HEK293 (cell line): ENCODE measurements at regions not wholly inside any gene's neighbourhood (a gene's known extent, or its start where the extent isn't known, plus 50 kb on each side); places are given as distances from the start of the nearest gene placed in this dataset.

ENCODE experiments used
- CTCF ChIA-PET: fragments of 350-600 bp; formaldehyde crosslinking; extraction: SDS; loops from one replicate; lab custom pipeline; 2021; ENCODE audit warnings: antibody characterized with exemption; lab: Yijun Ruan, JAX
- POLR2A ChIA-PET: fragments of 300-600 bp; formaldehyde crosslinking; extraction: SDS; loops from one replicate; lab custom pipeline; 2020; ENCODE audit warnings: antibody characterized with exemption, inconsistent platforms; lab: Yijun Ruan, JAX
- H3K27ac ChIP-seq: fragments of 200-500 bp; sonication (Bioruptor generic); 2 replicates; pipeline ENCODE4 v1.5.1; 2014; ENCODE audit warnings: low read depth, low read length, control low read depth, inconsistent platforms; ENCODE audit errors: extremely low read depth
- H3K36me3 ChIP-seq, 2 experiments: fragments of 200-500 bp in 1 of 2; sonication (Bioruptor generic) in 1 of 2; 1 replicate in 1 of 2; 2 replicates in 1 of 2; pipeline ENCODE4 v1.5.1; 2014 to 2017; ENCODE audit warnings: inconsistent platforms in 2 of 2, low read length in 2 of 2; ENCODE audit not compliant: control insufficient read depth in 2 of 2, insufficient read depth in 1 of 2
- H3K4me1 ChIP-seq: fragments of 200-500 bp; sonication (Bioruptor generic); 2 replicates; pipeline ENCODE4 v1.5.1; 2014; ENCODE audit warnings: mild to moderate bottlenecking, low read length, inconsistent platforms; ENCODE audit not compliant: control insufficient read depth, insufficient read depth
- H3K4me3 ChIP-seq: 2 replicates; pipeline ENCODE4 v1.5.1; 2011; ENCODE audit warnings: low read depth, mild to moderate bottlenecking, control low read depth, low read length, moderate library complexity
- H3K9me3 ChIP-seq: fragments of 200-500 bp; sonication (Bioruptor generic); 2 replicates; pipeline ENCODE4 v1.5.1; 2014; ENCODE audit warnings: low read depth, low read length, inconsistent platforms; ENCODE audit not compliant: control insufficient read depth, insufficient read depth
- ATF2 ChIP-seq: fragments of 450-650 bp; formaldehyde crosslinking; IDR thresholded peaks from 2 replicates; pipeline ENCODE4 v1.5.1; 2016; ENCODE audit warnings: missing biosample characterization, missing genetic modification characterization, low read depth
- BCL11B ChIP-seq: fragments of 450-650 bp; formaldehyde crosslinking; IDR thresholded peaks from 2 replicates; pipeline ENCODE4 v1.5.1; 2016; ENCODE audit warnings: low read depth, missing biosample characterization, missing genetic modification characterization
- FEZF1 ChIP-seq: fragments of 450-650 bp; formaldehyde crosslinking; IDR thresholded peaks from 2 replicates; pipeline ENCODE4 v1.5.1; 2016; ENCODE audit warnings: missing biosample characterization, missing genetic modification characterization
- HOXC10 ChIP-seq: sonication (generic); formaldehyde crosslinking; IDR thresholded peaks from 2 replicates; pipeline ENCODE4 v1.8.1; 2023; ENCODE audit warnings: mild to moderate bottlenecking, missing genetic modification reagents
- HOXD13 ChIP-seq: sonication (generic); formaldehyde crosslinking; IDR thresholded peaks from 2 replicates; pipeline ENCODE4 v1.8.0; 2022; ENCODE audit warnings: missing genetic modification reagents, borderline replicate concordance
- IKZF3 ChIP-seq: fragments of 450-650 bp; IDR thresholded peaks from 2 replicates; pipeline ENCODE4 v1.5.0; 2018; ENCODE audit warnings: missing biosample characterization, mild to moderate bottlenecking, missing genetic modification characterization, moderate library complexity
- KLF10 ChIP-seq: fragments of 450-650 bp; IDR thresholded peaks from 2 replicates; pipeline ENCODE4 v1.5.1; 2018; ENCODE audit warnings: missing biosample characterization, mild to moderate bottlenecking, missing genetic modification characterization
- KLF16 ChIP-seq: fragments of 450-650 bp; formaldehyde crosslinking; IDR thresholded peaks from 2 replicates; pipeline ENCODE4 v1.5.1; 2017; ENCODE audit warnings: missing biosample characterization, missing genetic modification characterization
- KLF8 ChIP-seq: fragments of 450-650 bp; formaldehyde crosslinking; IDR thresholded peaks from 2 replicates; pipeline ENCODE4 v1.5.1; 2016; ENCODE audit warnings: missing biosample characterization, missing genetic modification characterization
- KLF9 ChIP-seq: fragments of 450-650 bp; formaldehyde crosslinking; IDR thresholded peaks from 2 replicates; pipeline ENCODE4 v1.5.1; 2016; ENCODE audit warnings: missing biosample characterization, missing genetic modification characterization, low read depth
- REPIN1 ChIP-seq: fragments of 450-650 bp; formaldehyde crosslinking; IDR thresholded peaks from 2 replicates; pipeline ENCODE4 v1.5.1; 2017; ENCODE audit warnings: missing biosample characterization, missing genetic modification characterization, low read depth
- SCRT1 ChIP-seq: fragments of 450-650 bp; formaldehyde crosslinking; IDR thresholded peaks from 2 replicates; pipeline ENCODE4 v1.5.1; 2016; ENCODE audit warnings: missing biosample characterization, missing genetic modification characterization, borderline replicate concordance
- SP7 ChIP-seq: fragments of 450-650 bp; formaldehyde crosslinking; IDR thresholded peaks from 2 replicates; pipeline ENCODE4 v1.5.1; 2016; ENCODE audit warnings: missing biosample characterization, missing genetic modification characterization
- ZBTB44 ChIP-seq: fragments of 450-650 bp; IDR thresholded peaks from 2 replicates; pipeline ENCODE4 v1.5.1; 2018; ENCODE audit warnings: missing biosample characterization, mild to moderate bottlenecking, missing genetic modification characterization
- ZBTB7A ChIP-seq: fragments of 450-650 bp; formaldehyde crosslinking; IDR thresholded peaks from 2 replicates; pipeline ENCODE4 v1.5.1; 2016; ENCODE audit warnings: low read depth, missing biosample characterization, missing genetic modification characterization
- ZEB2 ChIP-seq: fragments of 450-650 bp; formaldehyde crosslinking; IDR thresholded peaks from 2 replicates; pipeline ENCODE4 v1.5.1; 2016; ENCODE audit warnings: missing biosample characterization, missing genetic modification characterization
- ZNF175 ChIP-seq: fragments of 450-650 bp; formaldehyde crosslinking; IDR thresholded peaks from 2 replicates; pipeline ENCODE4 v1.5.1; 2016; ENCODE audit warnings: missing biosample characterization, missing genetic modification characterization
- ZNF2 ChIP-seq: fragments of 450-650 bp; formaldehyde crosslinking; IDR thresholded peaks from 2 replicates; pipeline ENCODE4 v1.5.1; 2016; ENCODE audit warnings: missing biosample characterization, missing genetic modification characterization
- ZNF248 ChIP-seq: fragments of 450-650 bp; formaldehyde crosslinking; IDR thresholded peaks from 2 replicates; pipeline ENCODE4 v1.5.1; 2017; ENCODE audit warnings: missing biosample characterization, missing genetic modification characterization
- ZNF280C ChIP-seq: fragments of 450-650 bp; formaldehyde crosslinking; IDR thresholded peaks from 2 replicates; pipeline ENCODE4 v1.5.1; 2016; ENCODE audit warnings: missing biosample characterization, missing genetic modification characterization
- ZNF292 ChIP-seq: fragments of 450-650 bp; formaldehyde crosslinking; IDR thresholded peaks from 2 replicates; pipeline ENCODE4 v1.5.1; 2016; ENCODE audit warnings: low read depth, missing biosample characterization, missing genetic modification characterization, borderline replicate concordance
- ZNF350 ChIP-seq: fragments of 450-650 bp; formaldehyde crosslinking; IDR thresholded peaks from 2 replicates; pipeline ENCODE4 v1.5.0; 2017; ENCODE audit warnings: missing biosample characterization, mild to moderate bottlenecking, missing genetic modification characterization
- ZNF362 ChIP-seq: fragments of 450-650 bp; formaldehyde crosslinking; IDR thresholded peaks from 2 replicates; pipeline ENCODE4 v1.5.1; 2016; ENCODE audit warnings: missing biosample characterization, missing genetic modification characterization
- ZNF521 ChIP-seq: fragments of 450-650 bp; formaldehyde crosslinking; IDR thresholded peaks from 2 replicates; pipeline ENCODE4 v1.5.1; 2017; ENCODE audit warnings: missing biosample characterization, mild to moderate bottlenecking, missing genetic modification characterization
- ZNF623 ChIP-seq: fragments of 450-650 bp; formaldehyde crosslinking; IDR thresholded peaks from 2 replicates; pipeline ENCODE4 v1.5.1; 2016; ENCODE audit warnings: missing biosample characterization, missing genetic modification characterization
- ZNF626 ChIP-seq: fragments of 450-650 bp; sonication (Bioruptor Pico); formaldehyde crosslinking; IDR thresholded peaks from 2 replicates; pipeline ENCODE4 v1.5.1; 2018; ENCODE audit warnings: missing biosample characterization, missing genetic modification characterization, inconsistent platforms
- ZNF639 ChIP-seq: fragments of 450-650 bp; formaldehyde crosslinking; IDR thresholded peaks from 2 replicates; pipeline ENCODE4 v1.5.1; 2016; ENCODE audit warnings: missing biosample characterization, missing genetic modification characterization

- TF ChIP-seq ATF2 (tag by site-specific recombination) (no peak), ZNF350 (tag by site-specific recombination) (no peak), REPIN1 (no peak), ZNF280C (tag by site-specific recombination) (no peak), ZNF521 (tag by site-specific recombination) (no peak), HOXD13 (no peak), FEZF1 (tag by site-specific recombination) (no peak), ZNF248 (tag by site-specific recombination) (no peak), ZBTB7A (tag by site-specific recombination) (no peak)
Observed at GRCh38 chr2:121085801-121086200, 199.2 kb downstream of the TFCP2L1 start (continued).

- no peak overlapping the region for H3K27ac ChIP-seq
- ChIA-PET CTCF (interaction anchor here (0.5 to 4.6 kb wide), 11 partner anchors 9 to 632 kb away, joined by 3 to 38 read pairs (median 6); no protein-coding TSS in a partner anchor), POLR2A (no interaction called here)
- no peak overlapping the region for H3K4me3 ChIP-seq
- no peaks in the 10 kb centered on the region for H3K4me1 ChIP-seq
- no peak for TF ChIP-seq ZNF2 (tag by site-specific recombination)
- TF ChIP-seq KLF16 (tag by site-specific recombination): no peak
- no peak for TF ChIP-seq KLF9 (tag by site-specific recombination)
- TF ChIP-seq ZNF362 (tag by site-specific recombination): no peak
- TF ChIP-seq KLF10: no peak
- no peak for TF ChIP-seq SP7 (tag by site-specific recombination)
- TF ChIP-seq ZNF626 (tag by site-specific recombination): no peak
- TF ChIP-seq SCRT1: no peak
- no peak for TF ChIP-seq ZEB2 (tag by site-specific recombination)
- TF ChIP-seq HOXC10 (CRISPR knock-in tag): no peak
- TF ChIP-seq ZNF280C (tag by site-specific recombination): no peak
- TF ChIP-seq ZNF623 (tag by site-specific recombination): no peak
- TF ChIP-seq BCL11B: no peak
- no peak for TF ChIP-seq IKZF3 (tag by site-specific recombination)
- no peak for TF ChIP-seq KLF8 (tag by site-specific recombination)
- TF ChIP-seq ZNF175 (tag by site-specific recombination): no peak
- TF ChIP-seq ZBTB44 (tag by site-specific recombination): no peak
- no peak for TF ChIP-seq ZNF292 (tag by site-specific recombination)
- no peak for TF ChIP-seq ZNF639 (tag by site-specific recombination)
- TF ChIP-seq, all 188 proteins: peak for 0
- Histone ChIP-seq H3K36me3 (no peaks in the 10 kb centered on the region), H3K9me3 (no peaks in the 10 kb centered on the region)
Observed at GRCh38 chr2:121086450-121086849, 198.6 kb downstream of the TFCP2L1 start.
